ENCODE measurements at regions not wholly inside any gene's neighbourhood (a gene's known extent, or its start where the extent isn't known, plus 50 kb on each side); places are given as distances from the start of the nearest gene placed in this dataset.

- no peak for TF ChIP-seq POLR2AphosphoS5 (IDR thresholded peaks at IDR 0.05; ENCODE audit: low read depth, low read length)
- TF ChIP-seq, protein P1, sequence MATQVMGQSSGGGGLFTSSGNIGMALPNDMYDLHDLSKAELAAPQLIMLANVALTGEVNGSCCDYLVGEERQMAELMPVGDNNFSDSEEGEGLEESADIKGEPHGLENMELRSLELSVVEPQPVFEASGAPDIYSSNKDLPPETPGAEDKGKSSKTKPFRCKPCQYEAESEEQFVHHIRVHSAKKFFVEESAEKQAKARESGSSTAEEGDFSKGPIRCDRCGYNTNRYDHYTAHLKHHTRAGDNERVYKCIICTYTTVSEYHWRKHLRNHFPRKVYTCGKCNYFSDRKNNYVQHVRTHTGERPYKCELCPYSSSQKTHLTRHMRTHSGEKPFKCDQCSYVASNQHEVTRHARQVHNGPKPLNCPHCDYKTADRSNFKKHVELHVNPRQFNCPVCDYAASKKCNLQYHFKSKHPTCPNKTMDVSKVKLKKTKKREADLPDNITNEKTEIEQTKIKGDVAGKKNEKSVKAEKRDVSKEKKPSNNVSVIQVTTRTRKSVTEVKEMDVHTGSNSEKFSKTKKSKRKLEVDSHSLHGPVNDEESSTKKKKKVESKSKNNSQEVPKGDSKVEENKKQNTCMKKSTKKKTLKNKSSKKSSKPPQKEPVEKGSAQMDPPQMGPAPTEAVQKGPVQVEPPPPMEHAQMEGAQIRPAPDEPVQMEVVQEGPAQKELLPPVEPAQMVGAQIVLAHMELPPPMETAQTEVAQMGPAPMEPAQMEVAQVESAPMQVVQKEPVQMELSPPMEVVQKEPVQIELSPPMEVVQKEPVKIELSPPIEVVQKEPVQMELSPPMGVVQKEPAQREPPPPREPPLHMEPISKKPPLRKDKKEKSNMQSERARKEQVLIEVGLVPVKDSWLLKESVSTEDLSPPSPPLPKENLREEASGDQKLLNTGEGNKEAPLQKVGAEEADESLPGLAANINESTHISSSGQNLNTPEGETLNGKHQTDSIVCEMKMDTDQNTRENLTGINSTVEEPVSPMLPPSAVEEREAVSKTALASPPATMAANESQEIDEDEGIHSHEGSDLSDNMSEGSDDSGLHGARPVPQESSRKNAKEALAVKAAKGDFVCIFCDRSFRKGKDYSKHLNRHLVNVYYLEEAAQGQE (IDR thresholded peaks at IDR 0.05; ENCODE audit: insufficient read depth in 1 of 2, low read depth in 2 of 2, low read length in 2 of 2) = no peak
- TF ChIP-seq TAF1 (IDR thresholded peaks at IDR 0.05; ENCODE audit: borderline replicate concordance, insufficient read depth, low read length) = no peak
- no peak for TF ChIP-seq SIN3A (IDR thresholded peaks at IDR 0.05; ENCODE audit: borderline replicate concordance, insufficient read depth, low read length)
- TF ChIP-seq FOXP2 (optimal IDR thresholded peaks at IDR 0.05; ENCODE audit: borderline replicate concordance, extremely low read depth, extremely low read length, insufficient read depth) = no peak
These were observed 320.9 kb upstream of the CAMK1G start for GRCh38 chr1:209262631-209263030.

All from PFSK-1 (cell line).